ENCODE measurements at regions not wholly inside any gene's neighbourhood (a gene's known extent, or its start where the extent isn't known, plus 50 kb on each side); places are given as distances from the start of the nearest gene placed in this dataset.
"Not testable (repeated sequence)": the region's sequence is repeated elsewhere in the genome, so short reads cannot be mapped to it uniquely, and the experiment has no call there.

DNA sequence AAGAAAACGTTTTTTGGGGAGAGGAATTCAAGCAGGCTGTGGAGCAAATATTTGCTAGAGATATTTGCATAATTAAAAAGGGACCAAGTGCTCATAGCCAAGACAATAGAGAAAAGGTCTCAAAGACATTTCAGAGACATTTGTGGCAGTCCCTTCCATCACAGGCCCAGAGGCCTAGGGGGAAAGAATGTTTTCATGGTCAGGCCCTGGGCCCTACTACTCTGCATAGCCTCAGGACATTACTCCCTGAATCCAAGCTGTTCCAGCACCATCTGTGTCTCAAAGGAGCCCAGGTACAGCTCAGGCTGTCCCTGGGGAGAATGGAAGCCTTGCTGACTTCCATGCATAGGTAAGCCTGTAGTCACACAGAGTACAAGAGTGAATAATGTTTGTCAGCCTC, 113.0 kb upstream of the KIF2A start:
- no peak overlapping the region for H3K4me3 ChIP-seq (ENCODE audit: low read length)
- TF ChIP-seq, protein P1, sequence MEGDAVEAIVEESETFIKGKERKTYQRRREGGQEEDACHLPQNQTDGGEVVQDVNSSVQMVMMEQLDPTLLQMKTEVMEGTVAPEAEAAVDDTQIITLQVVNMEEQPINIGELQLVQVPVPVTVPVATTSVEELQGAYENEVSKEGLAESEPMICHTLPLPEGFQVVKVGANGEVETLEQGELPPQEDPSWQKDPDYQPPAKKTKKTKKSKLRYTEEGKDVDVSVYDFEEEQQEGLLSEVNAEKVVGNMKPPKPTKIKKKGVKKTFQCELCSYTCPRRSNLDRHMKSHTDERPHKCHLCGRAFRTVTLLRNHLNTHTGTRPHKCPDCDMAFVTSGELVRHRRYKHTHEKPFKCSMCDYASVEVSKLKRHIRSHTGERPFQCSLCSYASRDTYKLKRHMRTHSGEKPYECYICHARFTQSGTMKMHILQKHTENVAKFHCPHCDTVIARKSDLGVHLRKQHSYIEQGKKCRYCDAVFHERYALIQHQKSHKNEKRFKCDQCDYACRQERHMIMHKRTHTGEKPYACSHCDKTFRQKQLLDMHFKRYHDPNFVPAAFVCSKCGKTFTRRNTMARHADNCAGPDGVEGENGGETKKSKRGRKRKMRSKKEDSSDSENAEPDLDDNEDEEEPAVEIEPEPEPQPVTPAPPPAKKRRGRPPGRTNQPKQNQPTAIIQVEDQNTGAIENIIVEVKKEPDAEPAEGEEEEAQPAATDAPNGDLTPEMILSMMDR (conservative IDR thresholded peaks at IDR 0.05; ENCODE audit: low read depth, low read length) = no peak
- no peak for DNase-seq (ENCODE audit: low read depth)

GRCh38 chr5:62196532-62196931, 109.5 kb upstream of the KIF2A start:
- not testable (repeated sequence) for H3K4me3 ChIP-seq (ENCODE audit: low read length); DNase-seq (ENCODE audit: low read depth)

- no peak overlapping the region for H3K4me3 ChIP-seq (ENCODE audit: low read length)
- TF ChIP-seq, protein P1 (conservative IDR thresholded peaks at IDR 0.05; ENCODE audit: low read depth, low read length) = no peak
- no peak for DNase-seq (ENCODE audit: low read depth)
Measured at GRCh38 chr5:62197697-62198096, 108.3 kb upstream of the KIF2A start.

DNA sequence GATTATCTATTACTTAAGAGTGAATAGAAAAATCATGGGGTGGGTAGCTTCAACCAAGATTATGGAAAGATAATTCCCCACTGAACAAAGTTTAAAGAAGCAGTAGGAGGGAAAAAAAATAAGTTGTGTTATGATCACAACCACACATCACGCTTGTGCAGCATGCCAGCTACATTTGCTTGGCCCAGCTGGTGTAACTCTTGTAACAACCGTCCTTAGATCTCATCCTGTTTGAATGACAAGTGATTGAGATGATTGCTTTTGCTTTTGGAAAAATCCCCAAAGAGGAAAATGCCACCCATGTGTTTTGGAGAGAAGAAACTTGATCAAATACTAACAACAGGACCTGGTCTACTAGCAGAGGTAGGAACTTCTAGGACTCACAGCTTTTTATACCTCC, 107.6 kb upstream of the KIF2A start:
- DNase-seq (ENCODE audit: low read depth) = no peak
- TF ChIP-seq, protein P1 (conservative IDR thresholded peaks at IDR 0.05; ENCODE audit: low read depth, low read length) = no peak
- no peak overlapping the region for H3K4me3 ChIP-seq (ENCODE audit: low read length)

GRCh38 chr5:62199792-62200716, 106.0 kb upstream of the KIF2A start:
- DNase-seq (ENCODE audit: low read depth) = no peak
- TF ChIP-seq, protein P1 (conservative IDR thresholded peaks at IDR 0.05; ENCODE audit: low read depth, low read length) = no peak

GRCh38 chr5:62206150-62206829, 99.7 kb upstream of the KIF2A start:
- TF ChIP-seq, protein P1 (conservative IDR thresholded peaks at IDR 0.05; ENCODE audit: low read depth, low read length) = peak; percentile 45
- no peak overlapping the region for H3K4me3 ChIP-seq (ENCODE audit: low read length)

More at GRCh38 chr5:62199792-62200716, 106.0 kb upstream of the KIF2A start:
- no peak overlapping the region for H3K4me3 ChIP-seq (ENCODE audit: low read length)

GRCh38 chr5:62208218-62208852, 97.7 kb upstream of the KIF2A start:
- DNase-seq (ENCODE audit: low read depth) = no peak
- TF ChIP-seq, protein P1 (conservative IDR thresholded peaks at IDR 0.05; ENCODE audit: low read depth, low read length) = no peak
- no peak overlapping the region for H3K4me3 ChIP-seq (ENCODE audit: low read length)

More at GRCh38 chr5:62206150-62206829, 99.7 kb upstream of the KIF2A start:
- DNase-seq (ENCODE audit: low read depth) = no peak

All from retinal pigment epithelial cell (primary cell).